ENCODE measurements at regions not wholly inside any gene's neighbourhood (a gene's known extent, or its start where the extent isn't known, plus 50 kb on each side); places are given as distances from the start of the nearest gene placed in this dataset.
A peak's percentile ranks its signal among the peaks of the same experiment; 100 is the strongest.

DNA sequence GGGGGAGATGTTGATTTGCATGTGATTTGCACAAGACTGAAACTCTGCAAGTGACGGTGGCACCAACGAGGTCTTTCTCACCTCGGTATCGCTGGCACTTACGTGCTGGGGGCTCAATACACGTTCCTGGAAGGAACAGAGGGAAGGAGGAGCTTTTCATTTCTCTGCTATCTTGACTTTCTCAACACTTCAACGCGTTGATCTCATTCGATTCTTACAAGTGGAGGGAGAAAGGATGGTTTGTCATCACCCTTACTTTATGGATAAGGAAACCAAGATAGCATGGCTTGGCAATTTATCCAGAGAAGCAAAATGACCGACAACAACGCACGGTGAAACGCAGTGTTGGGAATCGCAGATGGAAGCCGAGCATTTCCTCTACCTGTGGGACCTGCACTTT lies 87.3 kb upstream of the RFLNA start:
- Histone ChIP-seq H3K4ac (replicated peaks; ENCODE audit: insufficient read length, low read depth, low read length) (no peak overlapping the region), H3K27me3 (replicated peaks in 1 of 4; ENCODE audit: control insufficient read depth in 3 of 4, extremely low read depth in 1 of 4, insufficient read depth in 3 of 4, low read length in 3 of 4) (no peaks in the 10 kb centered on the region; a peak in 1 of 7 replicates), H3K79me2 (ENCODE audit: control insufficient read depth in 1 of 2, insufficient read depth in 2 of 2, low read length in 2 of 2) (no peaks in the 10 kb centered on the region), H2BK20ac (ENCODE audit: low read length) (0 out of 2 replicates have a peak overlapping the region, but pooled peaks have one; percentile 38), H3K23me2 (ENCODE audit: low read depth, low read length) (no peaks in the 10 kb centered on the region), H4K20me1 (replicated peaks in 1 of 2; ENCODE audit: control insufficient read depth in 1 of 2, insufficient read depth in 2 of 2, low read length in 2 of 2) (no peaks in the 10 kb centered on the region), H3K9me3 (ENCODE audit: insufficient read depth in 2 of 2, low read depth in 1 of 2, low read length in 1 of 2) (peaks cover 5 to 8% of the 10 kb centered on the region in 2 experiments), H3K4me3 (ENCODE audit: extremely low read depth in 1 of 4, insufficient read depth in 2 of 4, low read depth in 3 of 4, low read length in 4 of 4) (no peak overlapping the region), H2AK5ac (ENCODE audit: low read depth, low read length) (no peak overlapping the region), H3K79me1 (ENCODE audit: low read depth, low read length) (no peaks in the 10 kb centered on the region), H2BK12ac (ENCODE audit: low read depth, low read length) (no peak overlapping the region), H3K18ac (ENCODE audit: extremely low read depth, low read length) (no peak overlapping the region), H4K5ac (ENCODE audit: insufficient read length, low read depth, low read length) (no peak overlapping the region), H3K9ac (replicated peaks in 1 of 4; ENCODE audit: extremely low read depth in 1 of 4, low read depth in 3 of 4, low read length in 3 of 4) (no peak overlapping the region), H2BK120ac (replicated peaks; ENCODE audit: low read depth, low read length) (no peak overlapping the region), H2AFZ (ENCODE audit: low read length) (no peak overlapping the region), H3K36me3 (ENCODE audit: control insufficient read depth in 2 of 4, insufficient read depth in 4 of 4, low read length in 3 of 4) (no peaks in the 10 kb centered on the region), H3K56ac (replicated peaks; ENCODE audit: insufficient read length, low read depth, low read length) (no peak overlapping the region), H3K14ac (ENCODE audit: insufficient read length) (no peak overlapping the region), H3K4me2 (ENCODE audit: insufficient read depth in 1 of 2, low read depth in 2 of 2, low read length in 2 of 2) (no peak overlapping the region), H2BK15ac (ENCODE audit: low read length) (no peak overlapping the region), H4K8ac (ENCODE audit: extremely low read depth, insufficient read depth, low read length) (no peak overlapping the region), H2BK5ac (ENCODE audit: low read depth, low read length) (no peak overlapping the region), H3K27ac (ENCODE audit: low read depth, low read length) (no peak overlapping the region), H3K4me1 (replicated peaks in 1 of 4; ENCODE audit: control insufficient read depth in 3 of 4, insufficient read depth in 4 of 4, low read length in 3 of 4) (no peaks in the 10 kb centered on the region; a peak in 1 of 7 replicates), H3K23ac (ENCODE audit: insufficient read length) (no peak overlapping the region), H4K91ac (replicated peaks; ENCODE audit: insufficient read length, low read length) (no peak overlapping the region)
- DNase-seq (ENCODE audit: low read depth in 1 of 2, low spot score in 2 of 2), result no peak
- CTCF ChIA-PET (ENCODE audit: partially characterized antibody), result interaction anchor here (0.6 to 1.8 kb wide), 2 partner anchors 31 to 302 kb away, joined by 3 read pairs; no protein-coding TSS in a partner anchor
- POLR2A ChIA-PET (ENCODE audit: partially characterized antibody), result interaction anchor here (1.4 kb wide), 1 partner anchor 10 kb away, joined by 3 read pairs; no protein-coding TSS in a partner anchor
- 91% methylated on average over 15 of the region's 15 CpGs; no CpG with 5 or more reads in 1 of the 2 experiments for WGBS, 2 experiments (ENCODE audit: extremely low coverage in 1 of 2, insufficient coverage in 1 of 2, insufficient read length in 1 of 2, insufficient replicate concordance in 2 of 2, low coverage in 1 of 2, low lambda C conversion rate in 2 of 2, missing lambda C conversion rate in 1 of 2)
- FAIRE-seq, result no peak
- TF ChIP-seq SAP30 (IDR thresholded peaks at IDR 0.05; ENCODE audit: insufficient read depth, insufficient replicate concordance, low read length), result no peak
- TF ChIP-seq GTF2F1 (IDR thresholded peaks at IDR 0.05; ENCODE audit: borderline replicate concordance, low read depth, low read length), result no peak
- no peak for TF ChIP-seq SIRT6 (IDR thresholded peaks at IDR 0.05; ENCODE audit: low read length)
- TF ChIP-seq KDM5A (IDR thresholded peaks at IDR 0.05; ENCODE audit: low read length), result no peak
- no peak for TF ChIP-seq RBBP5 (IDR thresholded peaks at IDR 0.05; ENCODE audit: borderline replicate concordance, low read depth, low read length)
- TF ChIP-seq, protein P1, sequence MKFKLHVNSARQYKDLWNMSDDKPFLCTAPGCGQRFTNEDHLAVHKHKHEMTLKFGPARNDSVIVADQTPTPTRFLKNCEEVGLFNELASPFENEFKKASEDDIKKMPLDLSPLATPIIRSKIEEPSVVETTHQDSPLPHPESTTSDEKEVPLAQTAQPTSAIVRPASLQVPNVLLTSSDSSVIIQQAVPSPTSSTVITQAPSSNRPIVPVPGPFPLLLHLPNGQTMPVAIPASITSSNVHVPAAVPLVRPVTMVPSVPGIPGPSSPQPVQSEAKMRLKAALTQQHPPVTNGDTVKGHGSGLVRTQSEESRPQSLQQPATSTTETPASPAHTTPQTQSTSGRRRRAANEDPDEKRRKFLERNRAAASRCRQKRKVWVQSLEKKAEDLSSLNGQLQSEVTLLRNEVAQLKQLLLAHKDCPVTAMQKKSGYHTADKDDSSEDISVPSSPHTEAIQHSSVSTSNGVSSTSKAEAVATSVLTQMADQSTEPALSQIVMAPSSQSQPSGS (IDR thresholded peaks at IDR 0.05; ENCODE audit: low read length), result no peak
- no peak for TF ChIP-seq BRCA1 (IDR thresholded peaks at IDR 0.05; ENCODE audit: low read depth, low read length)
- no peak for TF ChIP-seq BCL11A (IDR thresholded peaks at IDR 0.05; ENCODE audit: low read depth in 2 of 2, low read length in 2 of 2)
